Activated CD4-positive, alpha-beta memory T cell treated with anti-CD3 and anti-CD28 coated beads, Interleukin-2, amount 10 ng/mL, durations not matched to agents 7 days and 5 days (primary cell): ENCODE measurements at regions not wholly inside any gene's neighbourhood (a gene's known extent, or its start where the extent isn't known, plus 50 kb on each side); places are given as distances from the start of the nearest gene placed in this dataset.
"Not testable (repeated sequence)": the region's sequence is repeated elsewhere in the genome, so short reads cannot be mapped to it uniquely, and the experiment has no call there.

Experiments used
- CTCF ChIA-PET: fragments of 350-600 bp; sonication (Branson Sonifier 250); formaldehyde crosslinking; loops from one replicate; lab custom pipeline; 2021; ENCODE audit warnings: antibody characterized with exemption, inconsistent platforms; lab: Charles Lee
- POLR2A ChIA-PET: fragments of 350-600 bp; sonication (Branson Sonifier 250); formaldehyde crosslinking; loops from one replicate; lab custom pipeline; 2021; ENCODE audit warnings: antibody characterized with exemption; lab: Charles Lee
- DNase-seq: peaks from one replicate; pipeline ENCODE4 v3.0.0-alpha.2; 2020
- H3K27ac Mint-ChIP-seq: one replicate; pipeline ENCODE4 v1.8.0; 2021; ENCODE audit warnings: mild to moderate bottlenecking, mixed read lengths
- H3K27me3 Mint-ChIP-seq: one replicate; pipeline ENCODE4 v1.8.0; 2021; ENCODE audit warnings: mixed read lengths
- H3K36me3 Mint-ChIP-seq: one replicate; pipeline ENCODE4 v1.8.0; 2021; ENCODE audit warnings: low read depth, mixed read lengths
- H3K4me1 Mint-ChIP-seq: one replicate; pipeline ENCODE4 v1.8.0; 2021; ENCODE audit warnings: mixed read lengths
- H3K4me3 Mint-ChIP-seq: one replicate; pipeline ENCODE4 v1.8.0; 2021; ENCODE audit warnings: mild to moderate bottlenecking, mixed read lengths
- H3K9me3 Mint-ChIP-seq: one replicate; pipeline ENCODE4 v1.8.0; 2021; ENCODE audit warnings: mixed read lengths

DNA sequence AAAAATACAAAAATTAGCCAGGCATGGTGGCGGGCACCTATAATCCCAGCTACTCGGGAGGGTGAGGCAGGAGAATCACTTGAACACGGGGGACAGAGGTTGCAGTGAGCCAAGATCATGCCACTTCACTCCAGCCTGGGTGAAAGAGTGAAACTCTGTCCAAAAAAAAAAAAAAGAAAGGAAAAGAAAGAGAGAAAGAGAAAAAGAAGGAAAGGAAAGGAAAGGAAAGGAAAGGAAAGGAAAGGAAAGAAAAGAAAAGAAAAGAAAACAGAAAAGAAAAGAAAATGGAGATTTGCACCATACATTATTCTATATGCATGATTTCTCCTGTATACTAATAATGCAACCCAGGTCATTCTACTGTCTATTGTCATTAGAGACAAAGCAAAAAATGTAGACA is 421.5 kb downstream of the PCDH19 start:
- POLR2A ChIA-PET = not testable (repeated sequence)

GRCh38 chrX:99973572-99974226 is 436.4 kb downstream of the PCDH19 start:
- CTCF ChIA-PET = no interaction called here
- Mint-ChIP-seq H3K36me3 (no peaks in the 10 kb centered on the region), H3K4me3 (no peak overlapping the region), H3K27me3 (no peaks in the 10 kb centered on the region), H3K27ac (no peak overlapping the region), H3K4me1 (no peaks in the 10 kb centered on the region), H3K9me3 (no peaks in the 10 kb centered on the region)
- POLR2A ChIA-PET = no interaction called here
- DNase-seq = no peak

More for the DNA sequence above, 421.5 kb downstream of the PCDH19 start:
- H3K9me3 Mint-ChIP-seq, H3K27ac Mint-ChIP-seq, H3K36me3 Mint-ChIP-seq, H3K4me1 Mint-ChIP-seq, H3K4me3 Mint-ChIP-seq, CTCF ChIA-PET, DNase-seq, H3K27me3 Mint-ChIP-seq: not testable (repeated sequence)

- ChIA-PET CTCF (no interaction called here), POLR2A (no interaction called here)
- DNase-seq = no peak
- Mint-ChIP-seq H3K4me1 (no peaks in the 10 kb centered on the region), H3K9me3 (no peaks in the 10 kb centered on the region), H3K27ac (no peak overlapping the region), H3K27me3 (no peaks in the 10 kb centered on the region), H3K4me3 (no peak overlapping the region), H3K36me3 (no peaks in the 10 kb centered on the region)
Observed at GRCh38 chrX:99939883-99940232, 470.2 kb downstream of the PCDH19 start.

- H3K4me1 Mint-ChIP-seq, CTCF ChIA-PET: not testable (repeated sequence)
Observed at GRCh38 chrX:99939206-99939882, 470.7 kb downstream of the PCDH19 start.

GRCh38 chrX:99938464-99938863 is 471.6 kb downstream of the PCDH19 start:
- no peak overlapping the region for H3K27ac Mint-ChIP-seq
- DNase-seq = no peak
- H3K4me3 Mint-ChIP-seq = no peak overlapping the region
- no peaks in the 10 kb centered on the region for H3K27me3 Mint-ChIP-seq
- CTCF ChIA-PET = no interaction called here
- H3K9me3 Mint-ChIP-seq = no peaks in the 10 kb centered on the region
- H3K36me3 Mint-ChIP-seq = no peaks in the 10 kb centered on the region
- no peaks in the 10 kb centered on the region for H3K4me1 Mint-ChIP-seq
- POLR2A ChIA-PET = no interaction called here

More at GRCh38 chrX:99939206-99939882, 470.7 kb downstream of the PCDH19 start:
- DNase-seq, H3K9me3 Mint-ChIP-seq, H3K27me3 Mint-ChIP-seq, POLR2A ChIA-PET, H3K27ac Mint-ChIP-seq, H3K4me3 Mint-ChIP-seq, H3K36me3 Mint-ChIP-seq: not testable (repeated sequence)

- no peaks in the 10 kb centered on the region for H3K9me3 Mint-ChIP-seq
- no peaks in the 10 kb centered on the region for H3K36me3 Mint-ChIP-seq
- no peak for DNase-seq
- no peak overlapping the region for H3K27ac Mint-ChIP-seq
- no peak overlapping the region for H3K4me3 Mint-ChIP-seq
- ChIA-PET POLR2A (no interaction called here), CTCF (no interaction called here)
- no peaks in the 10 kb centered on the region for H3K27me3 Mint-ChIP-seq
- H3K4me1 Mint-ChIP-seq = no peaks in the 10 kb centered on the region
Observed at GRCh38 chrX:99933865-99934264, 476.2 kb downstream of the PCDH19 start.

GRCh38 chrX:99914635-99915034 is 495.4 kb downstream of the PCDH19 start:
- Mint-ChIP-seq H3K4me3 (no peak overlapping the region), H3K36me3 (no peaks in the 10 kb centered on the region), H3K27ac (no peak overlapping the region), H3K9me3 (no peaks in the 10 kb centered on the region), H3K27me3 (no peaks in the 10 kb centered on the region), H3K4me1 (no peaks in the 10 kb centered on the region)
- DNase-seq = no peak
- CTCF ChIA-PET = no interaction called here
- POLR2A ChIA-PET = no interaction called here

DNA sequence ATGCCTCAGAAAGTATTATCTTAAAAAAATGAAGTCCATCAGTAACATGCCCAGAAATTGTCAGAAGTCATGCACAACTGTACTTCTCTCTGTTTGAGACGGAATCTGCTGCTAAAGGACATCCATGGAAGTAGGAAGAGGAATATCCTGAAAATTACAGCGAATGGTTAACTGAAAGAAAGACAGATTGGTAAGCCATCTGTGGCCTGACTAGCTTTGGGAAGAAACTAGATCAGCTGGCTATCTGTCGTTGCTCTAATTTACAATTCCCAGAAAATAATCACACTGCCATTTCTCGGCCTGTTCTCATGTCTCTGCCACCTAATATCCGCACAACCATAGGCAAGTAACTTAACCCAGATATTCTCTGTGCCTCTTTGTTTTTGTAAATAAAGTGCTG is 496.5 kb downstream of the PCDH19 start:
- POLR2A ChIA-PET = no interaction called here

DNA sequence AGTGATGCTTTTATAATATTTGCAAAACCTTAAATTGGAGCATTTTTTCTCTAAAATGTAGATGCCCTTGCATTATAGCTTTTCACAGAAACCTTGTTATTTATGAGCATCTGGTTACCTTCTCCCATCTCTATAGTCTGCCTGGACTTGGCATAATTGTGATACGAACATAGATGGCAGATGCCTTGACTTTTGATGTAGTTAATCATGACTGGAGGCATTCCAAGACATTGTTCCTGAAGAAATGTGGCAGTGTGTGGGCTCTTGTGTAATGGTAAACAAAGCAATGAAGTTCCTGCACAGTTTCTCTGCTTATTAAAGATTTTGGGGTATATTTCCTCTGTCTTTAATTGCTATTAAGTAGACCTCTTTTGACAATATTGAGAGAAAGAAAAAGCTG is 500.1 kb downstream of the PCDH19 start:
- DNase-seq = no peak
- no peaks in the 10 kb centered on the region for H3K27me3 Mint-ChIP-seq
- H3K4me3 Mint-ChIP-seq = no peak overlapping the region
- no peaks in the 10 kb centered on the region for H3K36me3 Mint-ChIP-seq
- H3K9me3 Mint-ChIP-seq = no peaks in the 10 kb centered on the region
- CTCF ChIA-PET = no interaction called here
- H3K4me1 Mint-ChIP-seq = no peaks in the 10 kb centered on the region
- POLR2A ChIA-PET = no interaction called here
- no peak overlapping the region for H3K27ac Mint-ChIP-seq

More for the DNA sequence above, 496.5 kb downstream of the PCDH19 start:
- no peaks in the 10 kb centered on the region for H3K36me3 Mint-ChIP-seq
- H3K9me3 Mint-ChIP-seq = no peaks in the 10 kb centered on the region
- CTCF ChIA-PET = no interaction called here
- no peaks in the 10 kb centered on the region for H3K4me1 Mint-ChIP-seq
- H3K27me3 Mint-ChIP-seq = no peaks in the 10 kb centered on the region
- H3K27ac Mint-ChIP-seq = no peak overlapping the region
- no peak overlapping the region for H3K4me3 Mint-ChIP-seq
- DNase-seq = no peak

DNA sequence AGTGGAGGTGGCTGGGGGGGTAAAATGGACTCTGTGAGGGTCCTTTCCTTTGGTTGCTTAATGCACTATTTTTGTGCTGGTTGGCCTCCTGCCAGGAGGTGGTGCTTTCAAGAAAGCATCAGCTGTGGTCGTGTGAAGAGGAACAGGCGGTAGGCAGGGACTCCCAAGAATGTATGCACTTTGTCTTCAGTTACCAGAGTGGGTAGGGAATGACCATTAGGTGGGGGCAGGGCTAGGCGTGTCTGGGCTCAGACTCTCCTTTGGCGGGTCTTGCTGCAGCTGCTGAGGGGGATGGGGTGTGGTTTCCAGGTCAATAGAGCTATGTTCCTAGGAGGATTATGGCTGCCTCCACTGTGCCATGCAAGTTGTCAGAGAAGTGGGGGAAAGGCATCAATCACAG is 509.0 kb downstream of the PCDH19 start:
- H3K4me1 Mint-ChIP-seq = no peaks in the 10 kb centered on the region
- no peak overlapping the region for H3K27ac Mint-ChIP-seq
- ChIA-PET POLR2A (no interaction called here), CTCF (no interaction called here)
- H3K27me3 Mint-ChIP-seq = no peaks in the 10 kb centered on the region
- no peak for DNase-seq
- peaks cover 3% of the 10 kb centered on the region for H3K9me3 Mint-ChIP-seq
- H3K4me3 Mint-ChIP-seq = no peak overlapping the region
- H3K36me3 Mint-ChIP-seq = no peaks in the 10 kb centered on the region

DNA sequence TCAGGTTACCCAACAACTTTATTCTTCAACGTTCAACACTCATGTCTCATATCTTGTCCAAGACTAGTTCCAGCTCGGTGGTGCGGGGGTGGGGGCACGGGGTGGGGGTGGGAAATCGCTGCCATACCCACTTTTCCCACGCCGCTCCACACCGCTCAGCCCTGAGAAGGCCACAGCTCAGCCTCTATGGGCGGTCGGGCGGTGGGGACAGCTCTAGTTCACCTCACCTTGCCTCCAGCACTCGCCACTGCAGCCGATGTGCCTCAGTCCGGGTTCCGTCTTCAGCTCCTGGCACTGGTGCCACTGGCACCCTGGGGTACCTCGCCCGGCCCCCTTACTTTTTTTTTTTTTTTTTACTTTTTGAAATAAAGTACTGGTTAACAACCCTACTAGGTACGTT is 522.2 kb downstream of the PCDH19 start:
- Mint-ChIP-seq H3K9me3 (no peaks in the 10 kb centered on the region), H3K27ac (no peak overlapping the region), H3K36me3 (no peaks in the 10 kb centered on the region), H3K4me1 (no peaks in the 10 kb centered on the region), H3K27me3 (no peaks in the 10 kb centered on the region), H3K4me3 (no peak overlapping the region)
- POLR2A ChIA-PET = no interaction called here
- CTCF ChIA-PET = interaction anchor here (0.7 kb wide), 1 partner anchor 1301 kb away, joined by 3 read pairs; no protein-coding TSS in a partner anchor
- DNase-seq = no peak

GRCh38 chrX:99857455-99857854 is 552.6 kb downstream of the PCDH19 start:
- Mint-ChIP-seq H3K27me3 (no peaks in the 10 kb centered on the region), H3K4me1 (no peaks in the 10 kb centered on the region), H3K36me3 (no peaks in the 10 kb centered on the region), H3K4me3 (no peak overlapping the region), H3K27ac (no peak overlapping the region), H3K9me3 (no peaks in the 10 kb centered on the region)
- no peak for DNase-seq
- ChIA-PET CTCF (no interaction called here), POLR2A (no interaction called here)

DNA sequence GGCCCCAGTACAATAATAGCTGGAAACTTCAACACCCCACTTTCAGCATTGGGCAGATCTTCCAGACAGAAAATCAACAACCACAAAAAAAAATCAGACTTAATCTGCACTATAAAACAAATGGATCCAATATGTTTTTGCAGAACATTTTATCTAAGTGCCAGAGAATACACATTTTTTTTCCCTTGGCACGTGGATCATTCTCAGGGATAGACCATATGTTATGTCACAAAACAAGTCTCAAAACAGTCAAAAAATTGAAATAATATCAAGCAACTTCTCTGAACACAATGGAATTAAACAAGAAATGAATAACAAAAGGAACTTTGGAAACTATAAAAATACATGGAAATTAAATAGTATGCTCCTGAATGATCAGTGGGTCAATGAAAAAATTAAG is 576.3 kb downstream of the PCDH19 start:
- ChIA-PET CTCF (no interaction called here), POLR2A (no interaction called here)
- Mint-ChIP-seq H3K27me3 (no peaks in the 10 kb centered on the region), H3K4me1 (no peaks in the 10 kb centered on the region), H3K27ac (no peak overlapping the region), H3K9me3 (no peaks in the 10 kb centered on the region), H3K36me3 (no peaks in the 10 kb centered on the region), H3K4me3 (no peak overlapping the region)
- DNase-seq = no peak

DNA sequence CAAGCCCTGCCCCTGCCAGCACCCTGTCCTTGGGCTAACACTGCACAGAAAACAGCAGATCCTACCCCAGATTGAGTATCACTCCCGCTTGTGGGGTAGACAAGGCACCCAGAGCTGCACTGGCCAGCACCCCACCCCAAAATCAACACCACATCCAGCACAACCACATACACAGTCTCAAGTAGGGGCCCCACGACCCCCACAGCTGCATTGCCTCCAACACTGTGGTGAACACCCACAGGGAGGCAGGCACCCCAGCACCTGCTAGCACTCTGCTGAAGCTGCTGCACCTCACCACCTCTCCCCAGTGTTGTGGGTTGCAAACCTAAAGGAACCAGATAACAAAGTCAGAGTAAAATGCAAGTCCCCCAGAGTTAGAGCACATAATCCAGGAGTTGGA is 589.9 kb downstream of the PCDH19 start:
- Mint-ChIP-seq H3K27ac (no peak overlapping the region), H3K4me1 (no peaks in the 10 kb centered on the region), H3K9me3 (peaks cover 3% of the 10 kb centered on the region), H3K36me3 (no peaks in the 10 kb centered on the region), H3K4me3 (no peak overlapping the region), H3K27me3 (no peaks in the 10 kb centered on the region)
- CTCF ChIA-PET = no interaction called here
- POLR2A ChIA-PET = no interaction called here
- DNase-seq = no peak
